ENCODE measurements at regions not wholly inside any gene's neighbourhood (a gene's known extent, or its start where the extent isn't known, plus 50 kb on each side); places are given as distances from the start of the nearest gene placed in this dataset.
"Not testable (repeated sequence)": the region's sequence is repeated elsewhere in the genome, so short reads cannot be mapped to it uniquely, and the experiment has no call there.

DNA sequence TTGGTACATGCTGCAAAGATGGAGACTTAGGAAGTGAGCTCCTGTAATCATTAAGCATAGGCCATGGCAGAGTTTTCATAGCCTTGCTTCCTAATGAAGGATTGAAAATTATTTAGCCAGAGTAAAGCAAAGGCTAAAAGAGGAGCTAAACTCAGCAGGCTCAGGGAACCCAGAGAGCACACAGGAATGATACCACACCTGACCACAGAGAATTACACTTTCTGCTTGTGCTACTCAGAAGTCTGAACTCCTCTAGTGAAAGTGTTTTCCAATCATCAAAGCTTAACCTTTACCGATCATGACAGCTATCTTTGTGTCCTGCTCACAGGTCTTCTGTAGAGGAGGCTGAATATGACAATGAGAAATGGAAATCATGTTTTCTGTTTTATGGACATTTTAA, 347.7 kb downstream of the OTUD1 start:
- H3K9me3 ChIP-seq (ENCODE audit: control insufficient read depth, insufficient read depth, low read length) = no peaks in the 10 kb centered on the region
- no peak overlapping the region for H3K4me3 ChIP-seq (ENCODE audit: low read depth, low read length)
- no peaks in the 10 kb centered on the region for H3K27me3 ChIP-seq (ENCODE audit: control insufficient read depth, insufficient read depth, low read length)
- no peaks in the 10 kb centered on the region for H3K4me1 ChIP-seq (ENCODE audit: control insufficient read depth, insufficient read depth, low read length)
- H3K36me3 ChIP-seq (ENCODE audit: control insufficient read depth, insufficient read depth, low read length) = no peaks in the 10 kb centered on the region
- no peak overlapping the region for H3K9ac ChIP-seq (ENCODE audit: low read depth, low read length)

DNA sequence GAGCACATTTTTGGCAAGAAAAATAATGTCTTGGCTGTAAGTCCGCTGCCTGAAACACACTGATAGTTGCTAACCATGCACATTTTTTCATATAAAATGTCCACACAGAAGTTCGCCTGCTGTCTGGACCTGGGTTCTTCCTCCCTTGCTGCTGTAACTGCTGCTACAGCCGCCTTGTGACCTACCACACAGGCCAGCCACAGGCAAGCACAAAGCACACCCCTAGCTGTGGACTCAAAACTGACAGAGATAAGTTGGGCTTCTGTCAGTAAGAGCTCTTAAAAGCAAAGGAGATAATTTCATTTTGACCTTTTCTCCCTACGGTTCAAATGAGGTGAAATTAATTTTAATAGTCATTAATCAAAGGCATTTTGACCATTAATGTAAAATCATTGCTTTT, 354.7 kb downstream of the OTUD1 start:
- H3K4me3 ChIP-seq (ENCODE audit: low read depth, low read length) = no peak overlapping the region
- H3K9me3 ChIP-seq (ENCODE audit: control insufficient read depth, insufficient read depth, low read length) = no peaks in the 10 kb centered on the region
- no peaks in the 10 kb centered on the region for H3K4me1 ChIP-seq (ENCODE audit: control insufficient read depth, insufficient read depth, low read length)
- H3K9ac ChIP-seq (ENCODE audit: low read depth, low read length) = no peak overlapping the region
- no peaks in the 10 kb centered on the region for H3K36me3 ChIP-seq (ENCODE audit: control insufficient read depth, insufficient read depth, low read length)
- no peaks in the 10 kb centered on the region for H3K27me3 ChIP-seq (ENCODE audit: control insufficient read depth, insufficient read depth, low read length)

DNA sequence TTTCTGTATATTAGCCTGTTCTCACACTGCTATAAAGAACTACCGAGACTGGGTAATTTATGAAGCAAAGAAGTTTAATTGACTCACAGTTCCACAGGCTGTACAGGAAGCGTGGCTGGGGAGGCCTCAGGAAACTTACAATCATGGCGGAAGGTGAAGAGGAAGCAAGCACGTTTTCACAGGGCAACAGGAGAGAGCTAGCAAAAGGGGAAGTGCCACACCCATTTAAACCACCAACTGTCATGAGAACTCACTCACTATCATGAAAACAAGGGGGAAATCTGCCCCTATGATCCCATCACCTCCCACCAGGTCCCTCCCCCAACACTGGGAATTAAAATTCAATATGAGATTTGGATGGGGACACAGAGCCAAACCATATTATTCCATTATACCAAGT, 358.6 kb downstream of the OTUD1 start:
- H3K27me3 ChIP-seq (ENCODE audit: control insufficient read depth, insufficient read depth, low read length); H3K36me3 ChIP-seq (ENCODE audit: control insufficient read depth, insufficient read depth, low read length); H3K4me1 ChIP-seq (ENCODE audit: control insufficient read depth, insufficient read depth, low read length); H3K9ac ChIP-seq (ENCODE audit: low read depth, low read length); H3K9me3 ChIP-seq (ENCODE audit: control insufficient read depth, insufficient read depth, low read length); H3K4me3 ChIP-seq (ENCODE audit: low read depth, low read length): not testable (repeated sequence)

DNA sequence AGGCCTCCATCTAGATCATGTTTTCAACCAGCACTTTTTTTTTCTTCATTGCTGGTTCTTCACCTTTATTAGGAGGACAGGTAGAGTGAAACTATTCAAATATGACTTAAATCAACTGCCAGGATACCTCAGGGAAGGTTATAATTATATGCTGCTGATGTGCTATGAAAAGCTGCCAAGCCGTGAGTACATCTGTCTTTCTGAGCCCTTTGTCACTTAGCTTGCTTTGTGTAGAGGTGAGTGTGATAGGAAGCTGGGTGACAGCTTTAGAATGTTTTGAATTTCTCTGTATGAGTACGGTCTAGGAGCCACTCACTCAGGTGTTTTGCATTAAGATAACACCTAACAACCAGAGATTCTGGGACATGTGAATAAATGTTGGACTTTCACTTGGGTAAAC, 365.2 kb downstream of the OTUD1 start:
- H3K4me3 ChIP-seq (ENCODE audit: low read depth, low read length) = no peak overlapping the region

DNA sequence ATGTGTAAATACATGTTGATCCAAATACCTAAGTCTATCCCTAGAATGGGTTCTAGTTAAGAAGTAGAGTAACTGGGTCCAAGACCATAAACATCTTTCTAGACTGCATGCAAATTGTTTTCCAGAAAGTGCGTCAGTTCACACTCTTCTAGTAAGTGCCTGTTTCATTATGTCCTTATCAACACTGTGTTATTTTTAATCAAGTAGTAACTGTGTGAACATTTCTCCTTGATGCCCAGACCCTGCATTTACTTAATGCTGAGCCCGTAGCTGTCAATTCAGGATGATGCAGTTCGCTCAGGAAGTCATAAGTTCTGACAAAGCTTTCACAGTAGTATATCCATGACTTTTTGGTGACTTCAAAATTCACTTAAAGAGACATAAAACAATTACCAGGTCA, 374.8 kb downstream of the OTUD1 start:
- peaks cover 2% of the 10 kb centered on the region for H3K4me1 ChIP-seq (ENCODE audit: control insufficient read depth, insufficient read depth, low read length)
- no peaks in the 10 kb centered on the region for H3K36me3 ChIP-seq (ENCODE audit: control insufficient read depth, insufficient read depth, low read length)
- H3K9ac ChIP-seq (ENCODE audit: low read depth, low read length) = no peak overlapping the region
- H3K9me3 ChIP-seq (ENCODE audit: control insufficient read depth, insufficient read depth, low read length) = no peaks in the 10 kb centered on the region
- no peaks in the 10 kb centered on the region for H3K27me3 ChIP-seq (ENCODE audit: control insufficient read depth, insufficient read depth, low read length)
- no peak overlapping the region for H3K4me3 ChIP-seq (ENCODE audit: low read depth, low read length)

More for the DNA sequence above, 365.2 kb downstream of the OTUD1 start:
- no peaks in the 10 kb centered on the region for H3K27me3 ChIP-seq (ENCODE audit: control insufficient read depth, insufficient read depth, low read length)
- no peaks in the 10 kb centered on the region for H3K4me1 ChIP-seq (ENCODE audit: control insufficient read depth, insufficient read depth, low read length)
- no peaks in the 10 kb centered on the region for H3K36me3 ChIP-seq (ENCODE audit: control insufficient read depth, insufficient read depth, low read length)
- H3K9ac ChIP-seq (ENCODE audit: low read depth, low read length) = no peak overlapping the region
- no peaks in the 10 kb centered on the region for H3K9me3 ChIP-seq (ENCODE audit: control insufficient read depth, insufficient read depth, low read length)

DNA sequence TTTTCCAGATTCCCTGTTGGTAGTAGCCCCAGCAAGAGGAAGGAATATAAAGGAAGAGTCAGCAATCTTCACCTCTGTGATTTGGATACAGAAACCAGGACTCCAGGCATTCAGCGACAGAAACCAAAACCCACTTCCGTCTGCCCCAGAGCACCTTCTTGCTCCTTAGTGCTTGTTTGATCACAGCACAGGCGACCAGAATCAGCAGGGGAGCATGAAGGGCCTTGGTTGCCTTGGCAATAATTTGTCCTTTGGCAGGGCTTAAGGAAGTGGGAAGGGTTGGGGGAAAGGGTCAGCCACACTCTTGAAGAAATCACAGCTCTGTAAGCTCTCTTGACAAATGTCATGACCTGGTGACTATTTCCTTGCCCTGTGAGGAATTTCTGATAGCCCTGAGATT, 379.6 kb downstream of the OTUD1 start:
- Histone ChIP-seq H3K9ac (ENCODE audit: low read depth, low read length) (no peak overlapping the region), H3K4me3 (ENCODE audit: low read depth, low read length) (no peak overlapping the region), H3K9me3 (ENCODE audit: control insufficient read depth, insufficient read depth, low read length) (no peaks in the 10 kb centered on the region), H3K4me1 (ENCODE audit: control insufficient read depth, insufficient read depth, low read length) (peaks cover 2% of the 10 kb centered on the region), H3K27me3 (ENCODE audit: control insufficient read depth, insufficient read depth, low read length) (no peaks in the 10 kb centered on the region), H3K36me3 (ENCODE audit: control insufficient read depth, insufficient read depth, low read length) (no peaks in the 10 kb centered on the region)

DNA sequence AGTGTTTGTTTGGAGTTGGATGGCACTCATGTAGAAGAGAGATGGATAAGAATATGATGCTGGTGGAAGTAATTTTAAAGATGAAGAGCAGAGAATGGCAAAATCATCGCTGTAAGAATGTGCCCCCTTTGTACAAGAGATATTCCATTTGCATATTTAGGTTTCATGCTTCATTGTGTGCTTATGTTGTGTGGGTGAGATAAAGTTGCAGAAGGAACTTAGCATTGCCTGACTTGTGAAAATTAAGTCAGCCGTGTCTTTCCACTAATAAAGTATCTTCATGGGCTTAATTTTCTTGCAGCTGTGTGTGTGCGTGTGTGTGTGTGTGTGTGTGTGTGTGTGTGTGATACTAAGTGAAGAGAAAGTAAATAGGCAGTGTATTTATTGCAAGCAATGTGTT, 381.9 kb downstream of the OTUD1 start:
- Histone ChIP-seq H3K36me3 (ENCODE audit: control insufficient read depth, insufficient read depth, low read length) (no peaks in the 10 kb centered on the region), H3K9ac (ENCODE audit: low read depth, low read length) (no peak overlapping the region)

DNA sequence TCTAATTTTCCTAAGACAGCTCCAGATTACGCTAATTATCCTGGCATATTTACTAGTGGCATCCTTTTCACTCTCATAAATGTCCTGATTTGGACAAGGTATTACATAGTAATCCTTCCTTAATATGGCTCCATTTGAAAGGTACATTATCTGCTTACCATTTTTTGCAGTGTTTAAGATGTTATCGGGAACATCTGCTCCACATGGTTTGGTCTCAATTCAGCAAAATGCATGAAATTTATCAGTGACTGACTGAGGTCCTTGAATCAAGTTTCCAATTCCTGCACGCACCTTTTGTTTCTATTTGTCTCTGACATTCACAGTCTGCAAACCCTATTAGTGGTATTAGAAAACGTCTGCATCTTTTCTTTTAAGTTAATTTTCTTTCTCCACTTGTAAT, 384.1 kb upstream of the KIAA1217 start:
- H3K9me3 ChIP-seq (ENCODE audit: control insufficient read depth, insufficient read depth, low read length) = no peaks in the 10 kb centered on the region
- H3K27me3 ChIP-seq (ENCODE audit: control insufficient read depth, insufficient read depth, low read length) = peaks cover 2% of the 10 kb centered on the region
- H3K9ac ChIP-seq (ENCODE audit: low read depth, low read length) = no peak overlapping the region
- H3K4me3 ChIP-seq (ENCODE audit: low read depth, low read length) = no peak overlapping the region
- H3K4me1 ChIP-seq (ENCODE audit: control insufficient read depth, insufficient read depth, low read length) = no peaks in the 10 kb centered on the region
- H3K36me3 ChIP-seq (ENCODE audit: control insufficient read depth, insufficient read depth, low read length) = no peaks in the 10 kb centered on the region

More for the DNA sequence above, 381.9 kb downstream of the OTUD1 start:
- Histone ChIP-seq H3K9me3 (ENCODE audit: control insufficient read depth, insufficient read depth, low read length) (no peaks in the 10 kb centered on the region), H3K27me3 (ENCODE audit: control insufficient read depth, insufficient read depth, low read length) (no peaks in the 10 kb centered on the region), H3K4me1 (ENCODE audit: control insufficient read depth, insufficient read depth, low read length) (peaks cover 2% of the 10 kb centered on the region), H3K4me3 (ENCODE audit: low read depth, low read length) (no peak overlapping the region)

DNA sequence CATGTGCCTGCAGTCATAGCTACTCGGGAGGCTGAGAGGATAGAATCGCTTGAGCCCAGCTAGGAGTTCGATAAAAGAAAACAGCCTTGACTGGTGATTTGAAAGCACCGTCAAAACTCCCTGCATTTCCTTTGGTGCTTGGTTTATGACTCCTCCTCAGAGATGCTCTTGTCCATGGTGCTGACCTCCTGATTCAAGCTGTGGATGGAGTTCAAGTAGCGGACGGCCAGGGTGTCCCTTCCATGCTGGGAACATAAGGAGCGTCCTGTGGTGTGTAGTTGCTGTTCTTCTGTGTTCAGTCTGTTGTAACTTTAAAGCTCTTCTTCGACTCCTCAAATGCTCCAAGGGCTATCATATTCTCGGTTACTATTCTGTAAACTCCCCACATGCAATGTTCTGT, 382.5 kb upstream of the KIAA1217 start:
- no peaks in the 10 kb centered on the region for H3K9me3 ChIP-seq (ENCODE audit: control insufficient read depth, insufficient read depth, low read length)
- H3K9ac ChIP-seq (ENCODE audit: low read depth, low read length) = no peak overlapping the region
- no peaks in the 10 kb centered on the region for H3K4me1 ChIP-seq (ENCODE audit: control insufficient read depth, insufficient read depth, low read length)
- peaks cover 2% of the 10 kb centered on the region for H3K27me3 ChIP-seq (ENCODE audit: control insufficient read depth, insufficient read depth, low read length)
- no peak overlapping the region for H3K4me3 ChIP-seq (ENCODE audit: low read depth, low read length)
- H3K36me3 ChIP-seq (ENCODE audit: control insufficient read depth, insufficient read depth, low read length) = no peaks in the 10 kb centered on the region

DNA sequence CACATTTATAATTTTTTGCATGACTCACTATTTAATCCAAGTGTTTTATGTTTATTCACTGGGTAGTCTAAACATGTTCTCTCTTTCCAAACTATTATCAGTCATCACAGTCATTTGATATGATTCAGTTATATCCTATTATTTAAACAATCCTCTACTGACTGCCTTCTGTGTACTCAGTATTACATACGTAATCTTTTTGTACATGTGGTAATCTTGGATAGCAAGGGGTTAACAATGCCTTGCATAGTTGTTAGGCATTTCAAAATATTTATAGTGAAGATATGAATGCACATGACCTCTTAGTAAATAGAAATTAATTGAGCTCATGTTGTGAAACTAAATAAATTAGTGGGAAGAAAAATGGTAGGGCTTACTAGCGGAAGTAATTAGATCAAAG, 379.4 kb upstream of the KIAA1217 start:
- H3K4me3 ChIP-seq (ENCODE audit: low read depth, low read length) = no peak overlapping the region
- no peaks in the 10 kb centered on the region for H3K9me3 ChIP-seq (ENCODE audit: control insufficient read depth, insufficient read depth, low read length)
- no peak overlapping the region for H3K9ac ChIP-seq (ENCODE audit: low read depth, low read length)
- no peaks in the 10 kb centered on the region for H3K4me1 ChIP-seq (ENCODE audit: control insufficient read depth, insufficient read depth, low read length)
- peaks cover 2% of the 10 kb centered on the region for H3K27me3 ChIP-seq (ENCODE audit: control insufficient read depth, insufficient read depth, low read length)
- no peaks in the 10 kb centered on the region for H3K36me3 ChIP-seq (ENCODE audit: control insufficient read depth, insufficient read depth, low read length)

DNA sequence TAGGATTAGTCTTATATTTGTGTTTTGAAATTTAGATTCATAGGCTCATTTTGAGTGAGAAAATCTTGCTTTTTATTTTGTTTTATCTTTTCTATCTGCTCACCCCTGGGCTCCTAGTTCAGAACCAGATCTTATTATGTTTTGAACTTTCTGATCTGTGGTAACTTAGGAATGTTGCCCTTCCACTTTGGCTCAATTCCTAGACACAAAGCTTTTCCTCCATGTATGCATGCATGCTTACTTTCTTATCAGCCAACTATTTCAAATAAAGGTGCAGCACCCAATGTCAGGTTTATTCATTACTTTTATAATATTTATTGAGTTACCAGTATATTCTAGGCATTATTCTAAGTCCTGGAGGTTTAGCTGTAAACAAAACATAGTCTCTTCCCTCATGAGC, 374.8 kb upstream of the KIAA1217 start:
- H3K4me3 ChIP-seq (ENCODE audit: low read depth, low read length) = no peak overlapping the region
- H3K36me3 ChIP-seq (ENCODE audit: control insufficient read depth, insufficient read depth, low read length) = no peaks in the 10 kb centered on the region
- H3K9ac ChIP-seq (ENCODE audit: low read depth, low read length) = no peak overlapping the region
- no peaks in the 10 kb centered on the region for H3K4me1 ChIP-seq (ENCODE audit: control insufficient read depth, insufficient read depth, low read length)
- H3K9me3 ChIP-seq (ENCODE audit: control insufficient read depth, insufficient read depth, low read length) = no peaks in the 10 kb centered on the region
- H3K27me3 ChIP-seq (ENCODE audit: control insufficient read depth, insufficient read depth, low read length) = no peaks in the 10 kb centered on the region

DNA sequence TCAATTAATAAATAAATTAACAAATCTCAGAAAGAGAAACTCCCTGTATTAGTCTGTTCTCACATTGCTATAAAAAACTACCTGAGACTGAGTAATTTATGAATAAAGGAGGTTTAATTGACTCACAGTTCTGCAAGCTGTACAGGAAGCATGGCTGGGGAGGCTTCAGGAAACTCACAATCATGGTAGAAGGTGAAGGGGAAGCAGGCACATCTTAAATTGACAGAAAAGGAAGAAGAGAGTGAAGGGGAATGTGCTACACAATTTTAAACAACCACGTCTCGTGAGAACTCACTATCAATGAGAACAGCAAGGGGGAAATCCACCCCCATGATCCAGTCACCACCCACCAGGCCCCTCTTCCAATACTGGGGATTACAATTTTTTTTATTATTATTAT, 358.3 kb upstream of the KIAA1217 start:
- H3K4me1 ChIP-seq (ENCODE audit: control insufficient read depth, insufficient read depth, low read length) = no peaks in the 10 kb centered on the region
- no peaks in the 10 kb centered on the region for H3K27me3 ChIP-seq (ENCODE audit: control insufficient read depth, insufficient read depth, low read length)
- no peak overlapping the region for H3K9ac ChIP-seq (ENCODE audit: low read depth, low read length)
- no peaks in the 10 kb centered on the region for H3K9me3 ChIP-seq (ENCODE audit: control insufficient read depth, insufficient read depth, low read length)
- no peaks in the 10 kb centered on the region for H3K36me3 ChIP-seq (ENCODE audit: control insufficient read depth, insufficient read depth, low read length)
- H3K4me3 ChIP-seq (ENCODE audit: low read depth, low read length) = no peak overlapping the region

DNA sequence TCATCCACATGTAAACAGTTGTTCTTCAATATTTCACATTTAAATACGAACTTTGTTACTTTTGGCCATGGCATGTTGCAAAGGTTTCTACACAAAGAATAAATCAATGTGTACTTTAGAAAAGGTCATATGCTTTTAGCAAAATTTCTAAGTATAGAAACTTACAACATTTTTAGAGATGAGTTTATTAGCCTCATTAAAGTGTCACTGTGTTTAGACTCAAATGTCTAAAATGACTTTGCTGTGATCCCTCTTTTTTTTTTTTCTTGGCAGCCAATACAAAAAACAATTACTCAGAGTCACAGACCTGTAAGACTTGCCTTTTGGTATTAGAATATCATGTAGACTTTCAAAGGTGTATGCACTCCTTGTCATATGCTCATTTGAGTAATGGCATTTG, 349.3 kb upstream of the KIAA1217 start:
- Histone ChIP-seq H3K9ac (ENCODE audit: low read depth, low read length) (no peak overlapping the region), H3K9me3 (ENCODE audit: control insufficient read depth, insufficient read depth, low read length) (no peaks in the 10 kb centered on the region), H3K4me3 (ENCODE audit: low read depth, low read length) (no peak overlapping the region), H3K27me3 (ENCODE audit: control insufficient read depth, insufficient read depth, low read length) (no peaks in the 10 kb centered on the region), H3K4me1 (ENCODE audit: control insufficient read depth, insufficient read depth, low read length) (no peaks in the 10 kb centered on the region), H3K36me3 (ENCODE audit: control insufficient read depth, insufficient read depth, low read length) (no peaks in the 10 kb centered on the region)
